ENCODE measurements at regions not wholly inside any gene's neighbourhood (a gene's known extent, or its start where the extent isn't known, plus 50 kb on each side); places are given as distances from the start of the nearest gene placed in this dataset.
"Not testable (repeated sequence)": the region's sequence is repeated elsewhere in the genome, so short reads cannot be mapped to it uniquely, and the experiment has no call there.

DNA sequence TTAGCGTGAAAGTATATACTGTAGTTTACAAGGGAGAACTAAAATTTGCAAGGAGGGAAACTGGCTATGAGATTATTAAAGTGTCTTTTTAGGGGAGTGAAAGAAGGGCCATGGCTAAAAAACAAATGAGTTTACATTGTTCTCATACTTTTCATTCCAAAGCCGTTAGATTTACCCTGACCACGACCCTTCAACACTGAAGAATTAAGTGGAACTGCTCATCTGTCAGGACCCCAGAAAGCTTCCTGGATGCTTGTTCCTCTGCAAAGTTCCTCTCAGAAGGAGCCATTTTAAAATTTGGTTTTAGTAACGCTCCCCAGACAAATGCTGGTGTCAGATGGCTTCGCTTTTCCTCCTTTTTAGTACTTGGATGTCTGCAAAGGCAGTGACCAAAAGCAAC lies 82.7 kb upstream of the ZBTB18 start:
- no peak overlapping the region for H3K9ac ChIP-seq (ENCODE audit: low read depth, low read length)
- H3K9me3 ChIP-seq (ENCODE audit: control insufficient read depth, insufficient read depth, low read length), result no peaks in the 10 kb centered on the region
- no peaks in the 10 kb centered on the region for H3K36me3 ChIP-seq (ENCODE audit: control insufficient read depth, insufficient read depth, low read length)
- no peaks in the 10 kb centered on the region for H3K27me3 ChIP-seq (ENCODE audit: control insufficient read depth, insufficient read depth, low read length)
- H3K4me1 ChIP-seq (ENCODE audit: control insufficient read depth, insufficient read depth, low read length), result peaks cover 23% of the 10 kb centered on the region
- H3K27ac ChIP-seq (ENCODE audit: low read depth, low read length), result no peak overlapping the region
- H3K4me3 ChIP-seq (ENCODE audit: low read depth, low read length), result no peak overlapping the region

- Histone ChIP-seq H3K4me3 (ENCODE audit: low read depth, low read length) (no peak overlapping the region), H3K27me3 (ENCODE audit: control insufficient read depth, insufficient read depth, low read length) (no peaks in the 10 kb centered on the region; the same call in 1 of the 2 replicates), H3K4me1 (ENCODE audit: control insufficient read depth, insufficient read depth, low read length) (peaks cover 23% of the 10 kb centered on the region), H3K9ac (ENCODE audit: low read depth, low read length) (no peak overlapping the region), H3K9me3 (ENCODE audit: control insufficient read depth, insufficient read depth, low read length) (no peaks in the 10 kb centered on the region), H3K27ac (ENCODE audit: low read depth, low read length) (no peak overlapping the region), H3K36me3 (ENCODE audit: control insufficient read depth, insufficient read depth, low read length) (no peaks in the 10 kb centered on the region)
Measured at GRCh38 chr1:243964915-243965314, 86.2 kb upstream of the ZBTB18 start.

GRCh38 chr1:243963571-243963970 lies 87.5 kb upstream of the ZBTB18 start:
- Histone ChIP-seq H3K36me3 (ENCODE audit: control insufficient read depth, insufficient read depth, low read length) (no peaks in the 10 kb centered on the region), H3K9me3 (ENCODE audit: control insufficient read depth, insufficient read depth, low read length) (no peaks in the 10 kb centered on the region), H3K27me3 (ENCODE audit: control insufficient read depth, insufficient read depth, low read length) (no peaks in the 10 kb centered on the region; the same call in 1 of the 2 replicates), H3K9ac (ENCODE audit: low read depth, low read length) (no peak overlapping the region), H3K4me3 (ENCODE audit: low read depth, low read length) (no peak overlapping the region), H3K4me1 (ENCODE audit: control insufficient read depth, insufficient read depth, low read length) (peaks cover 22% of the 10 kb centered on the region), H3K27ac (ENCODE audit: low read depth, low read length) (no peak overlapping the region)

GRCh38 chr1:243962541-243962940 lies 88.5 kb upstream of the ZBTB18 start:
- no peaks in the 10 kb centered on the region for H3K9me3 ChIP-seq (ENCODE audit: control insufficient read depth, insufficient read depth, low read length)
- no peak overlapping the region for H3K27ac ChIP-seq (ENCODE audit: low read depth, low read length)
- H3K4me3 ChIP-seq (ENCODE audit: low read depth, low read length), result no peak overlapping the region
- peaks cover 12% of the 10 kb centered on the region for H3K4me1 ChIP-seq (ENCODE audit: control insufficient read depth, insufficient read depth, low read length)
- no peak overlapping the region for H3K9ac ChIP-seq (ENCODE audit: low read depth, low read length)
- H3K36me3 ChIP-seq (ENCODE audit: control insufficient read depth, insufficient read depth, low read length), result no peaks in the 10 kb centered on the region
- no peaks in the 10 kb centered on the region; the same call in 1 of the 2 replicates for H3K27me3 ChIP-seq (ENCODE audit: control insufficient read depth, insufficient read depth, low read length)

- Histone ChIP-seq H3K4me1 (ENCODE audit: control insufficient read depth, insufficient read depth, low read length) (peaks cover 9% of the 10 kb centered on the region), H3K4me3 (ENCODE audit: low read depth, low read length) (no peak overlapping the region), H3K27me3 (ENCODE audit: control insufficient read depth, insufficient read depth, low read length) (no peaks in the 10 kb centered on the region; the same call in 1 of the 2 replicates), H3K9me3 (ENCODE audit: control insufficient read depth, insufficient read depth, low read length) (no peaks in the 10 kb centered on the region), H3K27ac (ENCODE audit: low read depth, low read length) (no peak overlapping the region), H3K9ac (ENCODE audit: low read depth, low read length) (no peak overlapping the region), H3K36me3 (ENCODE audit: control insufficient read depth, insufficient read depth, low read length) (no peaks in the 10 kb centered on the region)
Measured at GRCh38 chr1:243959998-243960397, 91.1 kb upstream of the ZBTB18 start.

DNA sequence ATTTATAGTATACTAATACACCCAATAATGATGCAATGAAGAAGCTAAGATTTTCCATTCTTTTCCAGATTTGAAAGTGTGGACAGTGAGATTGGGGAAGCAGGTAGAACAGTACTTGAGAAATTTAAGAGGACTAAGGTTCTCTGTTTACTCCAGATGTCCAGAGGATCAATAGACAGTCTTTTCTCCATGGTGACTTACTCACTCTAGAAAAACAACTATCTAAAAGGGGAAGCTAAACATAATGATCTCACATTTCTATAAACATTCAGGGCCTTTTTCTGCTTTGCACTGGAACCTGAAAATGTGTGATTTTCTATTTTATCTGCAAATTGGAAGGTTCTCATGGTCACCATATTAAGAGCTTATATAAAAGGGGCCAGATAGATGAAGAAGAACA lies 93.9 kb upstream of the ZBTB18 start:
- no peaks in the 10 kb centered on the region for H3K9me3 ChIP-seq (ENCODE audit: control insufficient read depth, insufficient read depth, low read length)
- no peaks in the 10 kb centered on the region; the same call in 1 of the 2 replicates for H3K27me3 ChIP-seq (ENCODE audit: control insufficient read depth, insufficient read depth, low read length)
- H3K27ac ChIP-seq (ENCODE audit: low read depth, low read length), result no peak overlapping the region
- no peak overlapping the region for H3K9ac ChIP-seq (ENCODE audit: low read depth, low read length)
- no peaks in the 10 kb centered on the region for H3K36me3 ChIP-seq (ENCODE audit: control insufficient read depth, insufficient read depth, low read length)
- H3K4me1 ChIP-seq (ENCODE audit: control insufficient read depth, insufficient read depth, low read length), result peaks cover 9% of the 10 kb centered on the region
- no peak overlapping the region for H3K4me3 ChIP-seq (ENCODE audit: low read depth, low read length)

DNA sequence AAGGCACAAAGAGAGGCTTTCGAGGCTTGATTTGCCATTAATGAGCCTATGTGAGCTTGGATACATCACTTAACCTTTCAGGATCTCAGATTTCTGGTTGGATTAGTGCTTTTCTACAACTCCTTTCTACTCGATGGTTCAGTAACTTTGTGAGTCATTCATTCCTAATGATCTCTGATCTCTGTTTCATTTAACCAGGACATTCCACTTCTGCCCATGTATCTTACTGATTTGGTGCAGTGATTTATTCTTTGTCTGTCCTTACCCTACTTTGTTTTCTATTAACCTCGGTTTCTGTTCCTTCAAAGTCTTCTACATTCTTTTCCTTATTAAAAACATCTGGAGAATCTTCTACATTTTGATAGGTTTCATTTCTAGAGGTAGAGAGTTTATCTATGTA lies 94.6 kb upstream of the ZBTB18 start:
- Histone ChIP-seq H3K4me1 (ENCODE audit: control insufficient read depth, insufficient read depth, low read length) (peaks cover 9% of the 10 kb centered on the region), H3K27me3 (ENCODE audit: control insufficient read depth, insufficient read depth, low read length) (no peaks in the 10 kb centered on the region; the same call in 1 of the 2 replicates), H3K9me3 (ENCODE audit: control insufficient read depth, insufficient read depth, low read length) (no peaks in the 10 kb centered on the region), H3K36me3 (ENCODE audit: control insufficient read depth, insufficient read depth, low read length) (no peaks in the 10 kb centered on the region), H3K27ac (ENCODE audit: low read depth, low read length) (no peak overlapping the region), H3K9ac (ENCODE audit: low read depth, low read length) (no peak overlapping the region), H3K4me3 (ENCODE audit: low read depth, low read length) (no peak overlapping the region)

GRCh38 chr1:243951207-243951606 lies 99.9 kb upstream of the ZBTB18 start:
- not testable (repeated sequence) for H3K9me3 ChIP-seq (ENCODE audit: control insufficient read depth, insufficient read depth, low read length); H3K36me3 ChIP-seq (ENCODE audit: control insufficient read depth, insufficient read depth, low read length); H3K27ac ChIP-seq (ENCODE audit: low read depth, low read length); H3K9ac ChIP-seq (ENCODE audit: low read depth, low read length); H3K4me3 ChIP-seq (ENCODE audit: low read depth, low read length); H3K27me3 ChIP-seq (ENCODE audit: control insufficient read depth, insufficient read depth, low read length); H3K4me1 ChIP-seq (ENCODE audit: control insufficient read depth, insufficient read depth, low read length)

DNA sequence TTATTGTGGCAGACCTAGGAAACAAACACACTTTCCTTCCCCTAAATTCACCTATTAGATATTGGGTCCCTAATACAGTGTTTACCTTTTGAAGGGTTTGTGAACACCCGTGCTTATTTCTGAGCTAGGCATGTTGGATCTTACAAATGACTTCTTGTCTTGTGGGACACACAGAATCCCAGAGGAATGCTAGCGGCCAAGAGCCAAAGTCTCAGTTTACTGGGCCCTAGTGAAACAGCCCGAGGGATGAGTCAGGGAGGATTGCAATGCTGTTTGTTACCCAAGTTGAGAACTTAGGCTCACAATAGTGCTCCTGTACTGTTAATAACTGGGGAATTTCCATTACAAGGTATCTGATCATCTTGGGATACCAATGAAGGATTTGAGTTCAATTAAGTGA lies 100.1 kb upstream of the AKT3 start:
- no peaks in the 10 kb centered on the region for H3K36me3 ChIP-seq (ENCODE audit: control insufficient read depth, insufficient read depth, low read length)
- H3K9me3 ChIP-seq (ENCODE audit: control insufficient read depth, insufficient read depth, low read length), result no peaks in the 10 kb centered on the region
- H3K9ac ChIP-seq (ENCODE audit: low read depth, low read length), result no peak overlapping the region
- no peak overlapping the region for H3K4me3 ChIP-seq (ENCODE audit: low read depth, low read length)
- peaks cover 9% of the 10 kb centered on the region for H3K4me1 ChIP-seq (ENCODE audit: control insufficient read depth, insufficient read depth, low read length)
- H3K27me3 ChIP-seq (ENCODE audit: control insufficient read depth, insufficient read depth, low read length), result peaks cover 16% of the 10 kb centered on the region
- no peak overlapping the region for H3K27ac ChIP-seq (ENCODE audit: low read depth, low read length)

GRCh38 chr1:243946946-243947345 lies 96.9 kb upstream of the AKT3 start:
- H3K4me3 ChIP-seq (ENCODE audit: low read depth, low read length), result no peak overlapping the region
- H3K4me1 ChIP-seq (ENCODE audit: control insufficient read depth, insufficient read depth, low read length), result peaks cover 20% of the 10 kb centered on the region
- peaks cover 21% of the 10 kb centered on the region for H3K27me3 ChIP-seq (ENCODE audit: control insufficient read depth, insufficient read depth, low read length)
- no peaks in the 10 kb centered on the region for H3K9me3 ChIP-seq (ENCODE audit: control insufficient read depth, insufficient read depth, low read length)
- H3K36me3 ChIP-seq (ENCODE audit: control insufficient read depth, insufficient read depth, low read length), result no peaks in the 10 kb centered on the region
- H3K27ac ChIP-seq (ENCODE audit: low read depth, low read length), result no peak overlapping the region
- no peak overlapping the region for H3K9ac ChIP-seq (ENCODE audit: low read depth, low read length)

DNA sequence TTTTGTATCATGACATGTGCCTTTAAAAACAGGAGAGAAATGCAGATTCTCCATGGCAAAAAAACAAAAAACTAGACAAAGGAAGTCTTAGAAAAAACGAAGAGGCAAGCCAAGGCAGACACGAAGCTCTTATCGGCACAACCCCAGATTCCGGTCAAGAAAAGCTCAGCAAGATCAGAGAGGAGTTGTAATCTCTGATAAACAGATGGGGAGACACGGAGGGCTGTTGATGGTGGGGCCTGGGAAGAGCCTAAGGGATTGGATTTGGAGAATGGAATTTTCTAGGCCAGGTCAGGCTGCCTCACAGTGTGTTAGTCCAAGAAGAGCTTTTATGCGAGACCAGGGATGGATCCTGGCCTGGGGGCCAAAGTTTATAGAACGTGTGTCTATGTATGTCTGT lies 96.2 kb upstream of the AKT3 start:
- H3K9ac ChIP-seq (ENCODE audit: low read depth, low read length), result no peak overlapping the region

DNA sequence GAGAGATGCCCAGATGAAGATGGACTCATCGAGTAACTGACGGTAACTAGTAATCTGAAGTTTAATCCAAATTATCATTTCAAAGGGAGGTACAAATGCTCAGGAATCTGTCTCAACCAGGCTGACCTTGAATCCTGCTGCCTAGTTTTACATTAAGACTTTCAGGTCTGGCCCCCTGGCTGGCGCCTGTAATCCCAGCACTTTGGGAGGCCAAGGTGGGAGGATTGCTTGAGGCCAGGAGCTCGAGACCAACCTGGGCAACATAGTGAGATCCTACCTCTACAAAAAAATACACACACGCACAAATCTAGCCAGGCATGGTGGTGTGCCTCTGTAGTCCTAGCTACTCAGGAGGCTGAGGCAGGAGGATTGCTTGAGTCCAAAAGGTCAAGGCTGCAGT lies 95.7 kb upstream of the AKT3 start:
- H3K27me3 ChIP-seq (ENCODE audit: control insufficient read depth, insufficient read depth, low read length), result peaks cover 21% of the 10 kb centered on the region
- no peak overlapping the region for H3K4me3 ChIP-seq (ENCODE audit: low read depth, low read length)
- no peaks in the 10 kb centered on the region for H3K36me3 ChIP-seq (ENCODE audit: control insufficient read depth, insufficient read depth, low read length)
- H3K9me3 ChIP-seq (ENCODE audit: control insufficient read depth, insufficient read depth, low read length), result no peaks in the 10 kb centered on the region
- H3K27ac ChIP-seq (ENCODE audit: low read depth, low read length), result no peak overlapping the region
- peaks cover 20% of the 10 kb centered on the region for H3K4me1 ChIP-seq (ENCODE audit: control insufficient read depth, insufficient read depth, low read length)
- no peak overlapping the region for H3K9ac ChIP-seq (ENCODE audit: low read depth, low read length)

More for the DNA sequence above, 96.2 kb upstream of the AKT3 start:
- H3K4me3 ChIP-seq (ENCODE audit: low read depth, low read length), result no peak overlapping the region
- peaks cover 20% of the 10 kb centered on the region for H3K4me1 ChIP-seq (ENCODE audit: control insufficient read depth, insufficient read depth, low read length)
- H3K9me3 ChIP-seq (ENCODE audit: control insufficient read depth, insufficient read depth, low read length), result no peaks in the 10 kb centered on the region
- H3K36me3 ChIP-seq (ENCODE audit: control insufficient read depth, insufficient read depth, low read length), result no peaks in the 10 kb centered on the region
- H3K27me3 ChIP-seq (ENCODE audit: control insufficient read depth, insufficient read depth, low read length), result peaks cover 21% of the 10 kb centered on the region
- H3K27ac ChIP-seq (ENCODE audit: low read depth, low read length), result no peak overlapping the region

Measured in HUES48 (cell line).